ENCODE measurements at regions not wholly inside any gene's neighbourhood (a gene's known extent, or its start where the extent isn't known, plus 50 kb on each side); places are given as distances from the start of the nearest gene placed in this dataset.

- TF ChIP-seq CTCF (IDR thresholded peaks at IDR 0.05), result no peak
- peaks cover 3% of the 10 kb centered on the region for H3K9me3 Mint-ChIP-seq (ENCODE audit: low read depth)
- H3K4me3 Mint-ChIP-seq (ENCODE audit: unreplicated experiment), result no peak overlapping the region
- H3K27ac Mint-ChIP-seq (ENCODE audit: unreplicated experiment), result no peak overlapping the region
- no peak for DNase-seq (ENCODE audit: low spot score)
- H3K36me3 Mint-ChIP-seq (ENCODE audit: low read depth), result no peaks in the 10 kb centered on the region
- H3K4me1 Mint-ChIP-seq (ENCODE audit: low read depth), result no peaks in the 10 kb centered on the region
- H3K27me3 Mint-ChIP-seq (ENCODE audit: low read depth), result no peaks in the 10 kb centered on the region
Observed at GRCh38 chr4:160020804-160021203, 917.9 kb downstream of the RAPGEF2 start.

GRCh38 chr4:160021870-160022269 is 919.0 kb downstream of the RAPGEF2 start:
- no peaks in the 10 kb centered on the region for H3K27me3 Mint-ChIP-seq (ENCODE audit: low read depth)
- TF ChIP-seq CTCF (IDR thresholded peaks at IDR 0.05), result no peak

GRCh38 chr4:160026721-160027120 is 923.8 kb downstream of the RAPGEF2 start:
- Mint-ChIP-seq H3K27me3 (ENCODE audit: low read depth) (no peaks in the 10 kb centered on the region), H3K36me3 (ENCODE audit: low read depth) (no peaks in the 10 kb centered on the region), H3K27ac (ENCODE audit: unreplicated experiment) (no peak overlapping the region), H3K4me3 (ENCODE audit: unreplicated experiment) (no peak overlapping the region), H3K4me1 (ENCODE audit: low read depth) (no peaks in the 10 kb centered on the region), H3K9me3 (ENCODE audit: low read depth) (no peaks in the 10 kb centered on the region)
- TF ChIP-seq CTCF (IDR thresholded peaks at IDR 0.05), result no peak
- no peak for DNase-seq (ENCODE audit: low spot score)

More at GRCh38 chr4:160021870-160022269, 919.0 kb downstream of the RAPGEF2 start:
- Mint-ChIP-seq H3K4me3 (ENCODE audit: unreplicated experiment) (no peak overlapping the region), H3K36me3 (ENCODE audit: low read depth) (no peaks in the 10 kb centered on the region), H3K9me3 (ENCODE audit: low read depth) (peaks cover 3% of the 10 kb centered on the region), H3K27ac (ENCODE audit: unreplicated experiment) (no peak overlapping the region), H3K4me1 (ENCODE audit: low read depth) (no peaks in the 10 kb centered on the region)
- no peak for DNase-seq (ENCODE audit: low spot score)

- Mint-ChIP-seq H3K36me3 (ENCODE audit: low read depth) (no peaks in the 10 kb centered on the region), H3K9me3 (ENCODE audit: low read depth) (peaks cover 11% of the 10 kb centered on the region), H3K4me3 (ENCODE audit: unreplicated experiment) (no peak overlapping the region), H3K4me1 (ENCODE audit: low read depth) (no peaks in the 10 kb centered on the region), H3K27me3 (ENCODE audit: low read depth) (no peaks in the 10 kb centered on the region), H3K27ac (ENCODE audit: unreplicated experiment) (no peak overlapping the region)
- TF ChIP-seq CTCF (IDR thresholded peaks at IDR 0.05), result no peak
- no peak for DNase-seq (ENCODE audit: low spot score)
Observed at GRCh38 chr4:160034501-160034900, 931.6 kb downstream of the RAPGEF2 start.

- DNase-seq (ENCODE audit: low spot score), result no peak
- no peak overlapping the region for H3K4me3 Mint-ChIP-seq (ENCODE audit: unreplicated experiment)
- no peak overlapping the region for H3K27ac Mint-ChIP-seq (ENCODE audit: unreplicated experiment)
- H3K27me3 Mint-ChIP-seq (ENCODE audit: low read depth), result no peaks in the 10 kb centered on the region
- no peaks in the 10 kb centered on the region for H3K36me3 Mint-ChIP-seq (ENCODE audit: low read depth)
- no peak for TF ChIP-seq CTCF (IDR thresholded peaks at IDR 0.05)
- H3K9me3 Mint-ChIP-seq (ENCODE audit: low read depth), result peaks cover 11% of the 10 kb centered on the region
- no peaks in the 10 kb centered on the region for H3K4me1 Mint-ChIP-seq (ENCODE audit: low read depth)
Observed at GRCh38 chr4:160038615-160039014, 935.7 kb downstream of the RAPGEF2 start.
